ENCODE measurements at regions not wholly inside any gene's neighbourhood (a gene's known extent, or its start where the extent isn't known, plus 50 kb on each side); places are given as distances from the start of the nearest gene placed in this dataset.
A peak's percentile ranks its signal among the peaks of the same experiment; 100 is the strongest.

- Histone ChIP-seq H3K4me3 (ENCODE audit: low read depth, low read length) (no peak overlapping the region), H3K36me3 (ENCODE audit: control insufficient read depth in 2 of 2, insufficient read depth in 1 of 2, low read length in 2 of 2) (no peaks in the 10 kb centered on the region), H3K27ac (ENCODE audit: extremely low read depth, low read depth, low read length) (no peak overlapping the region), H3K9me3 (ENCODE audit: control insufficient read depth, insufficient read depth, low read depth, low read length) (no peaks in the 10 kb centered on the region), H3K4me1 (ENCODE audit: control insufficient read depth, insufficient read depth, low read length) (no peaks in the 10 kb centered on the region)
- TF ChIP-seq ZNF560 (tag by site-specific recombination; IDR thresholded peaks at IDR 0.05; ENCODE audit: borderline replicate concordance) (no peak), ZNF558 (tag by site-specific recombination; IDR thresholded peaks at IDR 0.05) (no peak), OSR2 (tag by site-specific recombination; IDR thresholded peaks at IDR 0.05) (no peak), ZNF837 (tag by site-specific recombination; IDR thresholded peaks at IDR 0.05) (no peak), KLF7 (tag by site-specific recombination; IDR thresholded peaks at IDR 0.05; ENCODE audit: borderline replicate concordance) (no peak), ZNF416 (tag by site-specific recombination; IDR thresholded peaks at IDR 0.05) (no peak), ZNF223 (tag by site-specific recombination; IDR thresholded peaks at IDR 0.05) (no peak), KLF8 (tag by site-specific recombination; IDR thresholded peaks at IDR 0.05) (no peak), ZNF138 (tag by site-specific recombination; IDR thresholded peaks at IDR 0.05; ENCODE audit: borderline replicate concordance) (no peak), ZNF670 (tag by site-specific recombination; IDR thresholded peaks at IDR 0.05; ENCODE audit: low read depth) (no peak), ZNF600 (tag by site-specific recombination; IDR thresholded peaks at IDR 0.05) (no peak), ZNF768 (tag by site-specific recombination; IDR thresholded peaks at IDR 0.05) (no peak), MEIS1 (CRISPR knock-in tag; IDR thresholded peaks at IDR 0.05; ENCODE audit: borderline replicate concordance) (no peak), ZNF155 (tag by site-specific recombination; IDR thresholded peaks at IDR 0.05) (no peak)
- POLR2A ChIA-PET = no interaction called here
- CTCF ChIA-PET = interaction anchor here (0.6 kb wide), 1 partner anchor 758 kb away, joined by 3 read pairs; no protein-coding TSS in a partner anchor
Observed at GRCh38 chr15:97124790-97125189, 794.3 kb downstream of the NR2F2 start.

- ChIA-PET CTCF (interaction anchor here (0.6 to 1.1 kb wide), 4 partner anchors 34 to 618 kb away, joined by 3 to 5 read pairs (median 4); no protein-coding TSS in a partner anchor), POLR2A (no interaction called here)
- TF ChIP-seq ZNF335 (tag by site-specific recombination; conservative IDR thresholded peaks at IDR 0.05) = no peak
- TF ChIP-seq EGR2 (tag by site-specific recombination; IDR thresholded peaks at IDR 0.05; ENCODE audit: low read depth) = no peak
- no peaks in the 10 kb centered on the region for H3K36me3 ChIP-seq (ENCODE audit: control insufficient read depth in 2 of 2, insufficient read depth in 1 of 2, low read length in 2 of 2)
- no peaks in the 10 kb centered on the region for H3K4me1 ChIP-seq (ENCODE audit: control insufficient read depth, insufficient read depth, low read length)
- H3K27ac ChIP-seq (ENCODE audit: extremely low read depth, low read depth, low read length) = no peak overlapping the region
- H3K9me3 ChIP-seq (ENCODE audit: control insufficient read depth, insufficient read depth, low read depth, low read length) = no peaks in the 10 kb centered on the region
- no peak overlapping the region for H3K4me3 ChIP-seq (ENCODE audit: low read depth, low read length)
Observed at GRCh38 chr15:97126553-97127233, 796.2 kb downstream of the NR2F2 start.

- H3K36me3 ChIP-seq (ENCODE audit: control insufficient read depth in 2 of 2, insufficient read depth in 1 of 2, low read length in 2 of 2) = no peaks in the 10 kb centered on the region
- no peak overlapping the region for H3K4me3 ChIP-seq (ENCODE audit: low read depth, low read length)
- POLR2A ChIA-PET = no interaction called here
- no peaks in the 10 kb centered on the region for H3K9me3 ChIP-seq (ENCODE audit: control insufficient read depth, insufficient read depth, low read depth, low read length)
- TF ChIP-seq ZNF280D (tag by site-specific recombination; IDR thresholded peaks at IDR 0.05) (no peak), EGR2 (tag by site-specific recombination; IDR thresholded peaks at IDR 0.05; ENCODE audit: low read depth) (peak; percentile 61)
- H3K4me1 ChIP-seq (ENCODE audit: control insufficient read depth, insufficient read depth, low read length) = no peaks in the 10 kb centered on the region
- CTCF ChIA-PET = no interaction called here
- no peak overlapping the region for H3K27ac ChIP-seq (ENCODE audit: extremely low read depth, low read depth, low read length)
Observed at GRCh38 chr15:97129674-97130073, 799.2 kb downstream of the NR2F2 start.

All from HEK293 (cell line).